HCT116 (cell line): ENCODE measurements at regions not wholly inside any gene's neighbourhood (a gene's known extent, or its start where the extent isn't known, plus 50 kb on each side); places are given as distances from the start of the nearest gene placed in this dataset.

ENCODE experiments used
- CEBPB ChIP-seq: IDR thresholded peaks from 2 replicates; pipeline ENCODE4 v1.6.1; 2012; ENCODE audit warnings: low read depth
- EGR1 ChIP-seq: IDR thresholded peaks from 2 replicates; pipeline ENCODE4 v1.6.1; 2012; ENCODE audit warnings: low read depth
- EZH2phosphoT487 ChIP-seq: fragments of 200-600 bp; IDR thresholded peaks from 2 replicates; pipeline ENCODE4 v1.6.1; 2018; ENCODE audit warnings: antibody characterized with exemption, borderline replicate concordance
- POLR2A ChIP-seq: IDR thresholded peaks from 2 replicates; pipeline ENCODE4 v1.7.0; 2011; ENCODE audit warnings: borderline replicate concordance; ENCODE audit not compliant: insufficient read depth, insufficient read length; ENCODE audit errors: extremely low read depth
- POLR2AphosphoS5 ChIP-seq: IDR thresholded peaks from 2 replicates; pipeline ENCODE4 v1.6.1; 2011; ENCODE audit warnings: mild to moderate bottlenecking, low read depth, low read length, moderate library complexity
- RAD21 ChIP-seq: IDR thresholded peaks from 2 replicates; pipeline ENCODE4 v1.6.1; 2012; ENCODE audit warnings: low read depth, mild to moderate bottlenecking
- SP1 ChIP-seq: IDR thresholded peaks from 2 replicates; pipeline ENCODE4 v1.6.1; 2012; ENCODE audit warnings: low read depth
- YY1 ChIP-seq: IDR thresholded peaks from 2 replicates; pipeline ENCODE4 v1.6.1; 2011; ENCODE audit warnings: low read length, low read depth, moderate library complexity, mild to moderate bottlenecking; ENCODE audit not compliant: insufficient replicate concordance; ENCODE audit errors: extremely low read depth
- ZNF274 ChIP-seq: fragments of 200-500 bp; sonication (Bioruptor generic); IDR thresholded peaks from 2 replicates; pipeline ENCODE4 v1.6.1; 2014; ENCODE audit warnings: mild to moderate bottlenecking, low read depth, low read length, inconsistent platforms
- TF ChIP-seq, protein P1 (sequence below), 3 experiments: fragments of 200-600 bp in 1 of 3; sonication (generic) in 1 of 3; IDR thresholded peaks in 2 of 3; conservative IDR thresholded peaks in 1 of 3; 2 replicates each; pipeline ENCODE4 v1.5.1; 2012 to 2017; ENCODE audit warnings: low read depth in 2 of 3, low read length in 2 of 3, antibody characterized with exemption in 1 of 3, borderline replicate concordance in 1 of 3, control low read depth in 1 of 3, mild to moderate bottlenecking in 1 of 3, mixed read lengths in 1 of 3, mixed run types in 1 of 3, moderate library complexity in 1 of 3; ENCODE audit not compliant: insufficient read depth in 1 of 3
- TF ChIP-seq, protein P2 (sequence below): IDR thresholded peaks from 2 replicates; pipeline ENCODE4 v1.6.1; 2012; ENCODE audit warnings: low read depth
- TF ChIP-seq, protein P3 (sequence below): IDR thresholded peaks from 2 replicates; pipeline ENCODE4 v1.6.1; 2011; ENCODE audit warnings: mild to moderate bottlenecking, low read length, moderate library complexity; ENCODE audit not compliant: insufficient replicate concordance; ENCODE audit errors: extremely low read depth
- TF ChIP-seq, protein P4 (sequence below): IDR thresholded peaks from 2 replicates; pipeline ENCODE4 v1.6.1; 2012

DNA sequence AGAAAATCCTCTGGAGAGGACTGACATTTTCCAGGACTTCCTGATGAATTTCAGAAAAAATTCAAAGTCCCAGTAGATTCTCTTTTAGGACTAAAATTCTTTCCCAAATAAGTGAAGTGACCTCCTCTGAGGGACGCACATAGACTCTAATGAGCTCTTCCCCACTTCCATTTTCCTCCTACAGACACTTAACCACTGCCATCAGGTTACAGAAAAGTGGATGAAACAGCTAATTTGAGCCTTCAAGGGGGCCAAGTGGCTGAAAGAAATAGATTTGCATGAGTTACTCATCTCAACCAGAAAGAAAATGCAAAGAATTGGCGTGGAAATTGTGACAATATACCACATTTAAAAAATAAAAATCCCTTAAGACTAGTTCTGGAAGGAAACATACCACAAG, 185.3 kb upstream of the EDNRB start:
- TF ChIP-seq POLR2A (no peak), SP1 (no peak), POLR2AphosphoS5 (no peak), CEBPB (no peak), ZNF274 (no peak), RAD21 (no peak), EGR1 (no peak), EZH2phosphoT487 (no peak), YY1 (no peak)
- TF ChIP-seq, protein P1, sequence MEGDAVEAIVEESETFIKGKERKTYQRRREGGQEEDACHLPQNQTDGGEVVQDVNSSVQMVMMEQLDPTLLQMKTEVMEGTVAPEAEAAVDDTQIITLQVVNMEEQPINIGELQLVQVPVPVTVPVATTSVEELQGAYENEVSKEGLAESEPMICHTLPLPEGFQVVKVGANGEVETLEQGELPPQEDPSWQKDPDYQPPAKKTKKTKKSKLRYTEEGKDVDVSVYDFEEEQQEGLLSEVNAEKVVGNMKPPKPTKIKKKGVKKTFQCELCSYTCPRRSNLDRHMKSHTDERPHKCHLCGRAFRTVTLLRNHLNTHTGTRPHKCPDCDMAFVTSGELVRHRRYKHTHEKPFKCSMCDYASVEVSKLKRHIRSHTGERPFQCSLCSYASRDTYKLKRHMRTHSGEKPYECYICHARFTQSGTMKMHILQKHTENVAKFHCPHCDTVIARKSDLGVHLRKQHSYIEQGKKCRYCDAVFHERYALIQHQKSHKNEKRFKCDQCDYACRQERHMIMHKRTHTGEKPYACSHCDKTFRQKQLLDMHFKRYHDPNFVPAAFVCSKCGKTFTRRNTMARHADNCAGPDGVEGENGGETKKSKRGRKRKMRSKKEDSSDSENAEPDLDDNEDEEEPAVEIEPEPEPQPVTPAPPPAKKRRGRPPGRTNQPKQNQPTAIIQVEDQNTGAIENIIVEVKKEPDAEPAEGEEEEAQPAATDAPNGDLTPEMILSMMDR (IDR thresholded peaks at IDR 0.05 in 2 of 3, conservative IDR thresholded peaks at IDR 0.05 in 1 of 3; ENCODE audit: borderline replicate concordance in 1 of 3, insufficient read depth in 1 of 3, low read depth in 2 of 3, low read length in 2 of 3): no peak
- TF ChIP-seq, protein P2, sequence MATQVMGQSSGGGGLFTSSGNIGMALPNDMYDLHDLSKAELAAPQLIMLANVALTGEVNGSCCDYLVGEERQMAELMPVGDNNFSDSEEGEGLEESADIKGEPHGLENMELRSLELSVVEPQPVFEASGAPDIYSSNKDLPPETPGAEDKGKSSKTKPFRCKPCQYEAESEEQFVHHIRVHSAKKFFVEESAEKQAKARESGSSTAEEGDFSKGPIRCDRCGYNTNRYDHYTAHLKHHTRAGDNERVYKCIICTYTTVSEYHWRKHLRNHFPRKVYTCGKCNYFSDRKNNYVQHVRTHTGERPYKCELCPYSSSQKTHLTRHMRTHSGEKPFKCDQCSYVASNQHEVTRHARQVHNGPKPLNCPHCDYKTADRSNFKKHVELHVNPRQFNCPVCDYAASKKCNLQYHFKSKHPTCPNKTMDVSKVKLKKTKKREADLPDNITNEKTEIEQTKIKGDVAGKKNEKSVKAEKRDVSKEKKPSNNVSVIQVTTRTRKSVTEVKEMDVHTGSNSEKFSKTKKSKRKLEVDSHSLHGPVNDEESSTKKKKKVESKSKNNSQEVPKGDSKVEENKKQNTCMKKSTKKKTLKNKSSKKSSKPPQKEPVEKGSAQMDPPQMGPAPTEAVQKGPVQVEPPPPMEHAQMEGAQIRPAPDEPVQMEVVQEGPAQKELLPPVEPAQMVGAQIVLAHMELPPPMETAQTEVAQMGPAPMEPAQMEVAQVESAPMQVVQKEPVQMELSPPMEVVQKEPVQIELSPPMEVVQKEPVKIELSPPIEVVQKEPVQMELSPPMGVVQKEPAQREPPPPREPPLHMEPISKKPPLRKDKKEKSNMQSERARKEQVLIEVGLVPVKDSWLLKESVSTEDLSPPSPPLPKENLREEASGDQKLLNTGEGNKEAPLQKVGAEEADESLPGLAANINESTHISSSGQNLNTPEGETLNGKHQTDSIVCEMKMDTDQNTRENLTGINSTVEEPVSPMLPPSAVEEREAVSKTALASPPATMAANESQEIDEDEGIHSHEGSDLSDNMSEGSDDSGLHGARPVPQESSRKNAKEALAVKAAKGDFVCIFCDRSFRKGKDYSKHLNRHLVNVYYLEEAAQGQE: no peak
- TF ChIP-seq, protein P3, sequence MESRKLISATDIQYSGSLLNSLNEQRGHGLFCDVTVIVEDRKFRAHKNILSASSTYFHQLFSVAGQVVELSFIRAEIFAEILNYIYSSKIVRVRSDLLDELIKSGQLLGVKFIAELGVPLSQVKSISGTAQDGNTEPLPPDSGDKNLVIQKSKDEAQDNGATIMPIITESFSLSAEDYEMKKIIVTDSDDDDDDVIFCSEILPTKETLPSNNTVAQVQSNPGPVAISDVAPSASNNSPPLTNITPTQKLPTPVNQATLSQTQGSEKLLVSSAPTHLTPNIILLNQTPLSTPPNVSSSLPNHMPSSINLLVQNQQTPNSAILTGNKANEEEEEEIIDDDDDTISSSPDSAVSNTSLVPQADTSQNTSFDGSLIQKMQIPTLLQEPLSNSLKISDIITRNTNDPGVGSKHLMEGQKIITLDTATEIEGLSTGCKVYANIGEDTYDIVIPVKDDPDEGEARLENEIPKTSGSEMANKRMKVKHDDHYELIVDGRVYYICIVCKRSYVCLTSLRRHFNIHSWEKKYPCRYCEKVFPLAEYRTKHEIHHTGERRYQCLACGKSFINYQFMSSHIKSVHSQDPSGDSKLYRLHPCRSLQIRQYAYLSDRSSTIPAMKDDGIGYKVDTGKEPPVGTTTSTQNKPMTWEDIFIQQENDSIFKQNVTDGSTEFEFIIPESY: no peak
- TF ChIP-seq, protein P4, sequence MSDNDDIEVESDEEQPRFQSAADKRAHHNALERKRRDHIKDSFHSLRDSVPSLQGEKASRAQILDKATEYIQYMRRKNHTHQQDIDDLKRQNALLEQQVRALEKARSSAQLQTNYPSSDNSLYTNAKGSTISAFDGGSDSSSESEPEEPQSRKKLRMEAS: no peak
